ENCODE measurements at regions not wholly inside any gene's neighbourhood (a gene's known extent, or its start where the extent isn't known, plus 50 kb on each side); places are given as distances from the start of the nearest gene placed in this dataset.

DNA sequence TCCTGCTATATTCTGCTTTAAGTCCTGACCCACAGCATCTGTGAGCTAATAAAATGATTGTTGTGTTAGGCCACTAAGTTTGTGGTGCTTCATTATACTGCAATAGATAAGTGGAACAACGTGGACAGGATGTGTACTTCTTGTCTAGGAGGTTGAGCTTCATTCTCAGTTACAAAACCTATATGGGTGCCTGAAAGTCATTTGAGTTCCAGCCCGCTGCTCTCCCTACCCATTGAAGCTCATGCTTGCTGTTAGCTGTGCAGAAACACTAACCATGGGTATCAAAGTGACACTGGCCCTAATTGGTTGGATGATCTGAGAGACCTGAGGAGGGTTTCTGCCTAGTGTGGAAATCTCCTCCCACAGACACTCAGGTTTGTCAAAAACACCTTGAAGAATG, 357.2 kb downstream of the PDCD6IP start:
- H2AFZ ChIP-seq (ENCODE audit: low read depth, low read length), result no peak overlapping the region
- H4K20me1 ChIP-seq (replicated peaks; ENCODE audit: control insufficient read depth, extremely low read depth, insufficient read depth, low read length), result no peaks in the 10 kb centered on the region
- no peaks in the 10 kb centered on the region for H3K36me3 ChIP-seq (ENCODE audit: control insufficient read depth in 2 of 2, extremely low read depth in 1 of 2, insufficient read depth in 2 of 2, low read length in 2 of 2)
- no peak overlapping the region for H3K9ac ChIP-seq (replicated peaks; ENCODE audit: extremely low read depth, insufficient read depth, low read length)
- no peak overlapping the region for H3K27ac ChIP-seq (ENCODE audit: insufficient read depth, low read depth, low read length)
- BruUV-seq (replicated peaks), result no TSS peak
- ChIA-PET CTCF (no interaction called here), POLR2A (no interaction called here)
- dilution Hi-C loops (cut with MboI; ENCODE audit: extremely low pct_ligation_motif_present, low sequenced_read_pairs), result no loop called here
- H3K79me2 ChIP-seq (ENCODE audit: control insufficient read depth, insufficient read depth, low read length), result no peaks in the 10 kb centered on the region
- no peaks in the 10 kb centered on the region for H3K9me1 ChIP-seq (replicated peaks; ENCODE audit: control insufficient read depth, extremely low read depth, insufficient read depth, low read length)
- DNase-seq (ENCODE audit: low read depth, low spot score) (no peak), FAIRE-seq (no peak)
- H3K4me3 ChIP-seq (replicated peaks in 1 of 3; ENCODE audit: insufficient read depth in 1 of 3, low read depth in 1 of 3, low read length in 3 of 3), result no peak overlapping the region
- TF ChIP-seq JUN (IDR thresholded peaks at IDR 0.05; ENCODE audit: borderline replicate concordance, insufficient read depth, insufficient read length, low read depth), result no peak
- TF ChIP-seq MYC (IDR thresholded peaks at IDR 0.05; ENCODE audit: low read depth, low read length), result no peak
- no peak for TF ChIP-seq POLR2AphosphoS5 (IDR thresholded peaks at IDR 0.05; ENCODE audit: insufficient read depth, low read depth, low read length)
- TF ChIP-seq GATA2 (IDR thresholded peaks at IDR 0.05; ENCODE audit: insufficient read depth, insufficient read length, low read depth, low read length), result no peak
- TF ChIP-seq, protein P1, sequence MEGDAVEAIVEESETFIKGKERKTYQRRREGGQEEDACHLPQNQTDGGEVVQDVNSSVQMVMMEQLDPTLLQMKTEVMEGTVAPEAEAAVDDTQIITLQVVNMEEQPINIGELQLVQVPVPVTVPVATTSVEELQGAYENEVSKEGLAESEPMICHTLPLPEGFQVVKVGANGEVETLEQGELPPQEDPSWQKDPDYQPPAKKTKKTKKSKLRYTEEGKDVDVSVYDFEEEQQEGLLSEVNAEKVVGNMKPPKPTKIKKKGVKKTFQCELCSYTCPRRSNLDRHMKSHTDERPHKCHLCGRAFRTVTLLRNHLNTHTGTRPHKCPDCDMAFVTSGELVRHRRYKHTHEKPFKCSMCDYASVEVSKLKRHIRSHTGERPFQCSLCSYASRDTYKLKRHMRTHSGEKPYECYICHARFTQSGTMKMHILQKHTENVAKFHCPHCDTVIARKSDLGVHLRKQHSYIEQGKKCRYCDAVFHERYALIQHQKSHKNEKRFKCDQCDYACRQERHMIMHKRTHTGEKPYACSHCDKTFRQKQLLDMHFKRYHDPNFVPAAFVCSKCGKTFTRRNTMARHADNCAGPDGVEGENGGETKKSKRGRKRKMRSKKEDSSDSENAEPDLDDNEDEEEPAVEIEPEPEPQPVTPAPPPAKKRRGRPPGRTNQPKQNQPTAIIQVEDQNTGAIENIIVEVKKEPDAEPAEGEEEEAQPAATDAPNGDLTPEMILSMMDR (IDR thresholded peaks at IDR 0.05; ENCODE audit: extremely low read depth in 1 of 2, insufficient read depth in 1 of 2, low read depth in 1 of 2, low read length in 2 of 2), result no peak
- no peak for TF ChIP-seq EZH2 (IDR thresholded peaks at IDR 0.05; ENCODE audit: borderline replicate concordance, low read depth, low read length, severe bottlenecking)
- TF ChIP-seq POLR2A (IDR thresholded peaks at IDR 0.05; ENCODE audit: low read depth, low read length), result no peak
- TF ChIP-seq, protein P2, sequence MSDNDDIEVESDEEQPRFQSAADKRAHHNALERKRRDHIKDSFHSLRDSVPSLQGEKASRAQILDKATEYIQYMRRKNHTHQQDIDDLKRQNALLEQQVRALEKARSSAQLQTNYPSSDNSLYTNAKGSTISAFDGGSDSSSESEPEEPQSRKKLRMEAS (IDR thresholded peaks at IDR 0.05; ENCODE audit: insufficient read depth, insufficient read length), result no peak
- no peak for TF ChIP-seq FOS (IDR thresholded peaks at IDR 0.05; ENCODE audit: borderline replicate concordance, insufficient read depth, low read length)
- no peak overlapping the region for H3K4me2 ChIP-seq (ENCODE audit: insufficient read depth, low read length)
- H3K4me1 ChIP-seq (ENCODE audit: control insufficient read depth, extremely low read depth, insufficient read depth, low read length), result no peaks in the 10 kb centered on the region
- intact Hi-C loops (cut with micrococcal nuclease), result no loop called here
- no peaks in the 10 kb centered on the region for H3K27me3 ChIP-seq (ENCODE audit: control insufficient read depth in 2 of 2, insufficient read depth in 2 of 2, low read length in 2 of 2)
- no peaks in the 10 kb centered on the region for H3K9me3 ChIP-seq (replicated peaks; ENCODE audit: control insufficient read depth, insufficient read depth, low read length)

Measured in endothelial cell of umbilical vein (primary cell).